ENCODE measurements at regions not wholly inside any gene's neighbourhood (a gene's known extent, or its start where the extent isn't known, plus 50 kb on each side); places are given as distances from the start of the nearest gene placed in this dataset.

- no peak overlapping the region for H3K27ac ChIP-seq (ENCODE audit: control insufficient read depth, insufficient read depth, low read length)
- dilution Hi-C loops (cut with MboI; ENCODE audit: extremely low pct_ligation_motif_present, low sequenced_read_pairs): loop anchor here (25.0 kb wide), 1 partner anchor 129 kb away; no protein-coding TSS in a partner anchor
- no peak for FAIRE-seq
Observed at GRCh38 chr10:28391283-28391682, 88.4 kb upstream of the MPP7 start.

DNA sequence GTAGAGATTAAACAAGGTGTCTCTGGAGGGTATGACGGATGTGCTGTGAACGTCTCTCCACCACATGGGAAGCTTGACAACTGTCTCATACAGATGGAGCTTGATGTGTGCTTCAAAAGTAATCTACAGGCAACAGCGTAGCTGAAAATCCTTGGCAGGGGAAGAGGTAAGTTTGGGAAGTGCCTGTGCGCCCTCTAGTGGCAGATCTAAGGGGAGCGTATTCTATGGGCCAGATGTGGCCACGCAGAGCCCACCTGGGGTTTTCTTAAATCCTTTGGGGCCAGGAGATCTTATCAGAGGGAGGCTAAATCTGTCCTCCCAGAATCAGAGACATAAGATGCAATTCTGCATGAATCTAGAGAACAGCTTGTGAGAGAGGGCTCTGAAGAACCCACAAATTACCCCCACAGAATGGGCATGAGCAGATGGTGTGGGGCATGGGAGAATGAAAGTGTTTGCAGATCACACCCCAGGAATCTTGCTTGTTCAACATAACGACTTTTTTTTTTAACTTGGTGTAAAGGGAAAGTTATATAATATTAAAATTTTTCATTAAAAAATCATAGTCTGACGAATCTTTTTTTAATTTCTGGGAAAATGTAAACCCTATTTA, 91.2 kb upstream of the MPP7 start:
- TF ChIP-seq CTCF (optimal IDR thresholded peaks at IDR 0.05 in 1 of 3, IDR thresholded peaks at IDR 0.05 in 1 of 3, conservative IDR thresholded peaks at IDR 0.05 in 1 of 3; ENCODE audit: extremely low read depth in 1 of 3, insufficient read depth in 2 of 3, low read length in 3 of 3): peak; percentile 91 to 94 (median 91)
- TF ChIP-seq EZH2 (IDR thresholded peaks at IDR 0.05; ENCODE audit: low read length): no peak
- dilution Hi-C loops (cut with MboI; ENCODE audit: extremely low pct_ligation_motif_present, low sequenced_read_pairs): loop anchor here (25.0 kb wide), 1 partner anchor 132 kb away; no protein-coding TSS in a partner anchor
- FAIRE-seq: peak; percentile 67
- H3K4me3 ChIP-seq (ENCODE audit: control insufficient read depth in 2 of 3, extremely low read depth in 1 of 3, insufficient read depth in 2 of 3, low read depth in 1 of 3, low read length in 3 of 3): no peak overlapping the region
- no peak overlapping the region for H3K27ac ChIP-seq (ENCODE audit: control insufficient read depth, insufficient read depth, low read length)
- DNase-seq (ENCODE audit: low read depth, low spot score): no peak
- H3K4me1 ChIP-seq (ENCODE audit: control insufficient read depth, extremely low read depth, insufficient read depth, low read length): no peaks in the 10 kb centered on the region
- H3K9me3 ChIP-seq (ENCODE audit: control insufficient read depth, low read depth, low read length): no peaks in the 10 kb centered on the region
- no peaks in the 10 kb centered on the region for H3K36me3 ChIP-seq (ENCODE audit: control insufficient read depth in 2 of 2, extremely low read depth in 1 of 2, insufficient read depth in 2 of 2, low read length in 2 of 2)
- no peaks in the 10 kb centered on the region for H3K79me2 ChIP-seq (ENCODE audit: control insufficient read depth, insufficient read depth, low read length)
- H3K27me3 ChIP-seq (ENCODE audit: control insufficient read depth, extremely low read depth, insufficient read depth, low read length): no peaks in the 10 kb centered on the region
- peak overlapping the region; percentile 51 for H2AFZ ChIP-seq (ENCODE audit: control insufficient read depth, low read length)
- H3K9me1 ChIP-seq (ENCODE audit: control insufficient read depth, extremely low read depth, insufficient read depth, low read length): no peaks in the 10 kb centered on the region
- no peaks in the 10 kb centered on the region for H4K20me1 ChIP-seq (ENCODE audit: control insufficient read depth, extremely low read depth, insufficient read depth, low read length)
- no peak overlapping the region for H3K9ac ChIP-seq (ENCODE audit: control insufficient read depth, extremely low read depth, insufficient read depth, low read length)
- H3K4me2 ChIP-seq (ENCODE audit: control insufficient read depth, extremely low read depth, insufficient read depth, low read depth, low read length): peak overlapping the region; percentile 30

More at GRCh38 chr10:28391283-28391682, 88.4 kb upstream of the MPP7 start:
- no peak overlapping the region for H3K4me3 ChIP-seq (ENCODE audit: control insufficient read depth in 2 of 3, extremely low read depth in 1 of 3, insufficient read depth in 2 of 3, low read depth in 1 of 3, low read length in 3 of 3)
- H3K27me3 ChIP-seq (ENCODE audit: control insufficient read depth, extremely low read depth, insufficient read depth, low read length): no peaks in the 10 kb centered on the region
- no peaks in the 10 kb centered on the region for H4K20me1 ChIP-seq (ENCODE audit: control insufficient read depth, extremely low read depth, insufficient read depth, low read length)
- H3K9me3 ChIP-seq (ENCODE audit: control insufficient read depth, low read depth, low read length): no peaks in the 10 kb centered on the region
- DNase-seq (ENCODE audit: low read depth, low spot score): no peak
- H3K4me2 ChIP-seq (ENCODE audit: control insufficient read depth, extremely low read depth, insufficient read depth, low read depth, low read length): no peak overlapping the region
- no peaks in the 10 kb centered on the region for H3K9me1 ChIP-seq (ENCODE audit: control insufficient read depth, extremely low read depth, insufficient read depth, low read length)
- TF ChIP-seq EZH2 (IDR thresholded peaks at IDR 0.05; ENCODE audit: low read length) (no peak), CTCF (optimal IDR thresholded peaks at IDR 0.05 in 1 of 3, IDR thresholded peaks at IDR 0.05 in 1 of 3, conservative IDR thresholded peaks at IDR 0.05 in 1 of 3; ENCODE audit: extremely low read depth in 1 of 3, insufficient read depth in 2 of 3, low read length in 3 of 3) (no peak)
- H2AFZ ChIP-seq (ENCODE audit: control insufficient read depth, low read length): no peak overlapping the region
- no peak overlapping the region for H3K9ac ChIP-seq (ENCODE audit: control insufficient read depth, extremely low read depth, insufficient read depth, low read length)
- peaks cover 8% of the 10 kb centered on the region for H3K4me1 ChIP-seq (ENCODE audit: control insufficient read depth, extremely low read depth, insufficient read depth, low read length)
- H3K36me3 ChIP-seq (ENCODE audit: control insufficient read depth in 2 of 2, extremely low read depth in 1 of 2, insufficient read depth in 2 of 2, low read length in 2 of 2): no peaks in the 10 kb centered on the region
- H3K79me2 ChIP-seq (ENCODE audit: control insufficient read depth, insufficient read depth, low read length): no peaks in the 10 kb centered on the region

Data from keratinocyte (primary cell).